Smooth muscle cell (in vitro differentiated cells): ENCODE measurements at regions not wholly inside any gene's neighbourhood (a gene's known extent, or its start where the extent isn't known, plus 50 kb on each side); places are given as distances from the start of the nearest gene placed in this dataset.

Source experiments
- DNase-seq: peaks from one replicate; lab custom pipeline; 2025; ENCODE audit not compliant: unreplicated experiment; lab: John Stamatoyannopoulos, UW
- H2AFZ ChIP-seq: fragments of 200-600 bp; sonication (generic); 2 replicates; pipeline ENCODE4 v1.6.0; 2016; ENCODE audit warnings: antibody characterized with exemption, low read depth, mild to moderate bottlenecking
- H3F3A ChIP-seq: fragments of 200-600 bp; sonication (generic); 2 replicates; pipeline ENCODE4 v1.6.0; 2017; ENCODE audit warnings: antibody characterized with exemption, low read depth
- H3K27ac ChIP-seq: fragments of 200-600 bp; sonication (generic); 2 replicates; pipeline ENCODE4 v1.5.1; 2016; ENCODE audit warnings: low read depth, mild to moderate bottlenecking
- H3K27me3 ChIP-seq: fragments of 200-600 bp; sonication (generic); 2 replicates; pipeline ENCODE4 v1.6.1; 2016; ENCODE audit warnings: low read depth, mild to moderate bottlenecking
- H3K36me3 ChIP-seq: fragments of 200-600 bp; sonication (generic); 2 replicates; pipeline ENCODE4 v1.5.1; 2016; ENCODE audit warnings: low read depth
- H3K4me1 ChIP-seq: fragments of 200-600 bp; sonication (generic); 2 replicates; pipeline ENCODE4 v1.5.1; 2016; ENCODE audit warnings: low read depth
- H3K4me2 ChIP-seq: fragments of 200-600 bp; sonication (generic); 2 replicates; pipeline ENCODE4 v1.6.0; 2016; ENCODE audit warnings: mild to moderate bottlenecking
- H3K4me3 ChIP-seq: fragments of 200-600 bp; sonication (generic); 2 replicates; pipeline ENCODE4 v1.5.1; 2016; ENCODE audit warnings: mild to moderate bottlenecking
- H3K79me2 ChIP-seq: fragments of 200-600 bp; sonication (generic); 2 replicates; pipeline ENCODE4 v1.6.0; 2016; ENCODE audit warnings: low read depth, mild to moderate bottlenecking
- H3K9ac ChIP-seq: fragments of 200-600 bp; sonication (generic); 2 replicates; pipeline ENCODE4 v1.6.0; 2016; ENCODE audit warnings: low read depth
- H3K9me3 ChIP-seq: fragments of 200-600 bp; sonication (generic); replicated peaks from 2 replicates; pipeline ENCODE4 v1.5.1; 2016; ENCODE audit warnings: low read depth
- H4K20me1 ChIP-seq: fragments of 200-600 bp; sonication (generic); 2 replicates; pipeline ENCODE4 v1.6.0; 2016; ENCODE audit warnings: low read depth
- WGBS: methylation state at CpG from one replicate; pipeline ENCODE4 v1.1.7; 2016; ENCODE audit warnings: low lambda C conversion rate; 5-methylcytosine and 5-hydroxymethylcytosine counted together
- TF ChIP-seq, protein P1 (sequence below): fragments of 200-600 bp; sonication (generic); IDR thresholded peaks from 2 replicates; pipeline ENCODE4 v1.5.1; 2017; ENCODE audit warnings: borderline replicate concordance, mild to moderate bottlenecking, antibody characterized with exemption; ENCODE audit not compliant: insufficient read depth, poor library complexity, severe bottlenecking

DNA sequence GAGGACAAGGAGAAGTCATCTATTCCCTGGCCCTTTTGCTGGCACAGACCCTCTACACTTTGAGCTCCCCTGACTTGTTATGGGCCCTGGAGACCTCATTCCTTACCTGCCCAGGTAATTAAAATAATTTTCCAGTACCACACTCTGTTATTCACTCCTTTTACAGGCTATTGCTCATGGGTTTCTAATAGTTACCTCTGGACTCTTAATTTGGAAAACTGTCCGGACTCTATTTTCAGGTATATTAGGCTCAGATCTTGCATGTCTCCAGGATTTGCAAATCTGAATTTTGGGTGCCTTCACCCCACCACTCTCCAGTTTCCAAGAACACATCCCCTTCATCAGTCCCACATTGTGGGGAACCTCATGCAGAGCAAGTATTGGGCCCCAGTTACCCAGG, 186.8 kb upstream of the SESN3 start:
- H3F3A ChIP-seq, result peaks cover 8% of the 10 kb centered on the region
- H3K79me2 ChIP-seq, result no peaks in the 10 kb centered on the region
- no peak overlapping the region for H3K9ac ChIP-seq
- H3K27ac ChIP-seq, result no peak overlapping the region
- no peaks in the 10 kb centered on the region for H3K27me3 ChIP-seq
- H3K4me1 ChIP-seq, result peaks cover 4% of the 10 kb centered on the region
- no peak for DNase-seq
- no peak overlapping the region for H2AFZ ChIP-seq
- TF ChIP-seq, protein P1, sequence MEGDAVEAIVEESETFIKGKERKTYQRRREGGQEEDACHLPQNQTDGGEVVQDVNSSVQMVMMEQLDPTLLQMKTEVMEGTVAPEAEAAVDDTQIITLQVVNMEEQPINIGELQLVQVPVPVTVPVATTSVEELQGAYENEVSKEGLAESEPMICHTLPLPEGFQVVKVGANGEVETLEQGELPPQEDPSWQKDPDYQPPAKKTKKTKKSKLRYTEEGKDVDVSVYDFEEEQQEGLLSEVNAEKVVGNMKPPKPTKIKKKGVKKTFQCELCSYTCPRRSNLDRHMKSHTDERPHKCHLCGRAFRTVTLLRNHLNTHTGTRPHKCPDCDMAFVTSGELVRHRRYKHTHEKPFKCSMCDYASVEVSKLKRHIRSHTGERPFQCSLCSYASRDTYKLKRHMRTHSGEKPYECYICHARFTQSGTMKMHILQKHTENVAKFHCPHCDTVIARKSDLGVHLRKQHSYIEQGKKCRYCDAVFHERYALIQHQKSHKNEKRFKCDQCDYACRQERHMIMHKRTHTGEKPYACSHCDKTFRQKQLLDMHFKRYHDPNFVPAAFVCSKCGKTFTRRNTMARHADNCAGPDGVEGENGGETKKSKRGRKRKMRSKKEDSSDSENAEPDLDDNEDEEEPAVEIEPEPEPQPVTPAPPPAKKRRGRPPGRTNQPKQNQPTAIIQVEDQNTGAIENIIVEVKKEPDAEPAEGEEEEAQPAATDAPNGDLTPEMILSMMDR, result no peak
- H4K20me1 ChIP-seq, result no peaks in the 10 kb centered on the region
- WGBS, result 91% methylated on average over 1 of the region's 1 CpG
- H3K4me3 ChIP-seq, result no peak overlapping the region
- no peaks in the 10 kb centered on the region for H3K9me3 ChIP-seq
- H3K36me3 ChIP-seq, result no peaks in the 10 kb centered on the region
- H3K4me2 ChIP-seq, result no peak overlapping the region

DNA sequence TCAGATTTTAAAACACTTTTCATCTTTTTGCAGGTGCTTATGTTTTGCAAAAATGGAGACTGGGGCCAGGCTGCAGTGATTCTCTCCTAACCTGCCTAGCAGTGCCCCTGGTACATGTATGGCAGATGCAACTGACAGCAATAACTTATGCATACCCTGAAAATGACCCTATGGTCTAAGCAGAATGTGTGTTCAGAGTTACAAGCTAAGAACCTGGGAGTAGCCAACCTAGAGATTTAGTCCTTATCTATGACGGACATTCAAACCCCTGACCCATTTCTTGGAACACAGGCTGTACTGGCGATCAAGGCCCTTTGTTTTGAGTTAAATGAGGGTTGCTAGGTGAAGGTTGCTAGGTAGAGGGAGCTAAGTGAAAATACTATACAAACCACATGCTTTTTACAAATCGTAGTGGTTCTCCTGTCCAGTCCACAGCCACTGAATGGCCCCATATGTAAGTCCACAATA, 184.9 kb upstream of the SESN3 start:
- peaks cover 4% of the 10 kb centered on the region for H3K4me1 ChIP-seq
- no peak for DNase-seq
- TF ChIP-seq, protein P1, result no peak
- no peaks in the 10 kb centered on the region for H3K79me2 ChIP-seq
- no peaks in the 10 kb centered on the region for H4K20me1 ChIP-seq
- WGBS, result 91% methylated on average over 3 of the region's 3 CpGs
- no peak overlapping the region for H3K9ac ChIP-seq
- no peaks in the 10 kb centered on the region for H3K27me3 ChIP-seq
- H3K4me3 ChIP-seq, result no peak overlapping the region
- H3K36me3 ChIP-seq, result no peaks in the 10 kb centered on the region
- H3K27ac ChIP-seq, result peak overlapping the region; percentile 56
- H3F3A ChIP-seq, result peaks cover 8% of the 10 kb centered on the region
- H3K4me2 ChIP-seq, result no peak overlapping the region
- H3K9me3 ChIP-seq, result no peaks in the 10 kb centered on the region
- no peak overlapping the region for H2AFZ ChIP-seq

DNA sequence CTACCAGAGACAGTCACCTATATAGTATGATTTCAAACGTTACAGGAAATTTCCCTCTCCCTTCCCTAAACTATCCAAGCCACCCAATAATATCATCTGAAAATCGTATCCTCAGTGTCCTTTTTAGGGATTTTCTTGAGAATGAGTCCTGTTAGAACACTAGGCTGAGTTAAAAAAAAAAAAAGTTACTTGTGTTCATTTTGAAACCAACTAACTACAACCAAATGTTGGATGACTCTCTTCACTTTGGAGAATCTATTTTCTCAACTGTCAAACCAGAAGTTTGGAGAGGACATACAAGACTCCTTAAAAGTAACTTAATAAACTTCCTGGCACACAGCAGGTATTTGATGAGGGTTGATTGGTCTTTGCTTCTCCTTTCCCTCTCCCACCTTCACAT, 183.2 kb upstream of the SESN3 start:
- no peak overlapping the region for H2AFZ ChIP-seq
- H4K20me1 ChIP-seq, result no peaks in the 10 kb centered on the region
- H3K4me2 ChIP-seq, result no peak overlapping the region
- H3K4me1 ChIP-seq, result no peaks in the 10 kb centered on the region
- TF ChIP-seq, protein P1, result no peak
- no peaks in the 10 kb centered on the region for H3K27me3 ChIP-seq
- WGBS, result 94% methylated on average over 2 of the region's 2 CpGs
- H3K9me3 ChIP-seq, result no peaks in the 10 kb centered on the region
- H3K36me3 ChIP-seq, result no peaks in the 10 kb centered on the region
- H3K79me2 ChIP-seq, result no peaks in the 10 kb centered on the region
- H3K9ac ChIP-seq, result no peak overlapping the region
- no peak for DNase-seq
- peak overlapping the region; percentile 39 for H3K27ac ChIP-seq
- no peak overlapping the region for H3K4me3 ChIP-seq
- peaks cover under 1% of the 10 kb centered on the region for H3F3A ChIP-seq

DNA sequence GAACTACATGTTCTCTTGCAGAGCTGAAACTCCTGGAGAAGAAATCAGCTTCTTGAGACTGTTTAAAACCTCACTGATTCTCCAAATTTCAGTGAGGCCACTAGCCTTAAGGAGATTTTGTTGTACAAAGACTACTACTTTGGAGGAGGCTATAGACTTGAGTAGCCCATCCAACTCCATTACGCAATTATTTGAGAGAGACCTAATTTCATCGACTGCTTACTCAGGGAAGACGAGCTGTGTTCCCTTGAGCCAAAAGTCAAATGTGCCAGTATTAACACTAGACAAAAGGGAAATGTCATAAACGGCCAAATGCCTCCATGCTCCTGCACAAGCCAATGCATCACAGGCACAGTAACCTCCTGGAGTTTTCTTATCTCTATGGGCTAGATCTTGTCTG, 182.8 kb upstream of the SESN3 start:
- TF ChIP-seq, protein P1, result no peak
- 91% methylated on average over 4 of the region's 4 CpGs for WGBS
- Histone ChIP-seq H3K36me3 (no peaks in the 10 kb centered on the region), H3K27ac (peak overlapping the region; percentile 39), H3K4me1 (no peaks in the 10 kb centered on the region), H2AFZ (no peak overlapping the region), H3K9ac (no peak overlapping the region), H4K20me1 (no peaks in the 10 kb centered on the region), H3K9me3 (no peaks in the 10 kb centered on the region), H3F3A (no peaks in the 10 kb centered on the region), H3K27me3 (no peaks in the 10 kb centered on the region), H3K4me3 (no peak overlapping the region), H3K79me2 (no peaks in the 10 kb centered on the region), H3K4me2 (no peak overlapping the region)
- no peak for DNase-seq
